HG03520 (cell line): ENCODE measurements at regions not wholly inside any gene's neighbourhood (a gene's known extent, or its start where the extent isn't known, plus 50 kb on each side); places are given as distances from the start of the nearest gene placed in this dataset.
"Not testable (repeated sequence)": the region's sequence is repeated elsewhere in the genome, so short reads cannot be mapped to it uniquely, and the experiment has no call there.

ENCODE experiments used
- ATAC-seq: cut with Tn5 transposase; IDR thresholded peaks from one replicate; pipeline ENCODE4 v1.9.1; 2021; ENCODE audit warnings: mild to moderate bottlenecking, moderate library complexity; ENCODE audit not compliant: unreplicated experiment

DNA sequence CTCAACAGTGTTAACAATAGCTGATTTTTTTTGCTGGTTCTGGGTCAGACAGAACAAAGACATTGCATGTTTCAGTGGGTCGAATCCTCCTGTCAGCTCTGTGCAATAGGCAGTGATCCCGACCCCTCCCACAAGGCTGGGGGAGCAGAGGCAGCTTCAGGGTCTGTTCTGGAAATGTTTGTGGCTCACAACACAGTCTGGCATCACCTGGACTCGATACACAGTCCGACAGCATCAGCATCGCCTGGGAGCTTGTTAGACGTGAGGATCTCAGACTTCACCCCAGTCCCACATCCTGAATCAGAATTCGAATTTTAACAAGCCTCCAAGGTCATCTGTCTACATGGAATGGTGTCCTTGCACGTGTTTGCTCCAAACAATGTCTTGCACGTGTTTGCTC lies 384.7 kb downstream of the IRX2 start:
- no peak for ATAC-seq

- no peak for ATAC-seq
Measured at GRCh38 chr5:2357309-2357708, 394.2 kb downstream of the IRX2 start.

DNA sequence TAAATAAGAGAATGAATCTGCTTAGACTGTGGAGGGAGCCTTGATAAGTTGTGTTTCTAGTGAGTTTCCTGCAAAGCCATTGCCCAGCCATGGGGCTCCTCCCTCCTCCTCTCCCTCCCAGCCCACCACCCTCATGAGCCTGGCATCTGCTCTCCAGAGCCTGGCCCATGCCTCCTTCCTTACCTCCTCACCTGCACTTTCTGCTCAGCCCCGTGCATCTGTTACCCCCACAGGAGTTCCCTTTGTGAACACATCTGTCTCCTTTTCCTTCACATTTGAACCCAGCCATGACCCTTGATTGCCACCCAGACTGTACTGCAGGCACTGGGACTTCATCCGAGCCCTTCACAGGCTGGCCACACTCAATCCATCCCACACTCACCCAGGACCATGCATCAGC lies 395.6 kb downstream of the IRX2 start:
- ATAC-seq, result no peak

GRCh38 chr5:2353871-2354440 lies 397.5 kb downstream of the IRX2 start:
- no peak for ATAC-seq

- no peak for ATAC-seq
Measured at GRCh38 chr5:2353211-2353610, 398.3 kb downstream of the IRX2 start.

GRCh38 chr5:2352101-2352861 lies 399.2 kb downstream of the IRX2 start:
- no peak for ATAC-seq

DNA sequence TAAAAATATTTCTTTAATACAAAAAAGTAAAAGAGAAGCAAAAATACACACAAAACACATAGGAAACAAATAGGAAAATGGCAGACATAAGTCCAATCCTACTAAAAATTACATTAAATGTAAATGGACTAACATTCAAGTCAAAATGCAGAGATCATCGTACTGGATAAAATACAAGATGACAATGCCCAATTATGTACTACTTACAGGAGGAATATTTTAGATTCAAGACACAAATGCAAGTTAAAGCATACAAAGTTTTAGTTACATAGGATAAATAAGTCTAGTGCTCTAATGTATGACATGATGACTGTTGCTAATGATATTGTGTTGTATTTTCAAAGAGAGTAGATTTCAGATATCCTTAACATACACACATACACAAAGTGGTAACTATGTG lies 401.7 kb downstream of the IRX2 start:
- not testable (repeated sequence) for ATAC-seq

- no peak for ATAC-seq
Measured at GRCh38 chr5:2338686-2339085, 412.8 kb downstream of the IRX2 start.

- ATAC-seq, result no peak
Measured at GRCh38 chr5:2335733-2336515, 415.6 kb downstream of the IRX2 start.

GRCh38 chr5:2335125-2335732 lies 416.2 kb downstream of the IRX2 start:
- no peak for ATAC-seq

DNA sequence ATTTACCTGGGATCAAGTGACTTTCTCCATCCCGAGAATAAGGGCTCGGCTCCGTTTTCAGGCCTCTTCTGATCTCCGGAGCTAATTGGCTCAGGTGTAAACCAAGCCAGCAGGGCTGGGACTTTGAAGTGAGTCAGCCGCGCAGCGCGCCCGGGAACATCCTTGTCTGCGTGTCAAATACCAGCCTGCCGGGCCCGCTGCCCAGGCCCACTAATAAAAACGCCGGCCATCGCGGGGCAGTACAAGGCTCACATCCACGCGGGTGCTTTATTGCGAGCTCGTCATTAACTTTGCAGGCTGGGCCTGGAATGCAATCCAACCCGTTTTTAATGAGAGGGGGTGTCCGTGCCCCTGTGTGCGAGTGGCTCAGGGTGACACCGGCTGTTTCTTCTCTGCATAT lies 416.8 kb downstream of the IRX2 start:
- ATAC-seq, result no peak

GRCh38 chr5:2333291-2333690 lies 418.2 kb downstream of the IRX2 start:
- ATAC-seq, result no peak

GRCh38 chr5:2332521-2332920 lies 419.0 kb downstream of the IRX2 start:
- ATAC-seq, result no peak

DNA sequence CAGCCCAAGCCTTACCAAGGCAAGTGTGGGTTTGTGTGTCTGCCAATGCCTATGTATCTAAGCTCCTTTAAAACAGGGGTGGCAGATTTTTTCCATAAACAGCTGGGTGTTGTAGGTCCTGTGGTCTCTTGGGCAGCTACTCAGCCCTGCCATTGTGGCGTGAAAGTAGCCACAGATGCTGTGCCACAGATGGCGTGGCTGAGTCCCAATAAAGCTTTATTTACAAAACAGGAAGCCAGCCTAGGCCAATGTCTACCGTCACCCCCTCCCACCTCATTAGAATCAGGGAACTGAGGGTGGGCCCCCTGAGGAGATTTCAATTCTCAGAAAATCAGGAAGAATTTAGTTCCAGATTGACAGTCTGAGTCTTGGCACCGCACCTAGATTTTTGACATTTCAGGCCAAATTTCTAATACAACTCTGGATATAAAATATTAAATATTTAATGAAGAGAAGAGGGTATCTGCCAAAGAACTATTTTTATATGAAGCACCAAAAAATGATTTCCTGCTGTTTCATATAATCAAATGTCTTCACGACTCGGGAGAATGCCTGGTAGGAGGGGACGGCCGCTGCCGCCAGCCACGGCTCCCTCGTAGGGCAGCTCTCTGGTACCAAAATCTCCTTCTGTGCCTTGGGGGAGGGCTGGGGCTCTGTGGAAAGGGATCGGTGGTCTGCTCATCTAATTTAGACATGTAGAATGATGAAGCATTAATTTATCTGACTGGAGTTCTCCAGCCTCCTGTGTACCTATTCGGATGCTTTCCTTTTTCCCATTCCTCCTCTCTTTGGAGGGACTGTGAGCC lies 420.9 kb downstream of the IRX2 start:
- ATAC-seq, result no peak

DNA sequence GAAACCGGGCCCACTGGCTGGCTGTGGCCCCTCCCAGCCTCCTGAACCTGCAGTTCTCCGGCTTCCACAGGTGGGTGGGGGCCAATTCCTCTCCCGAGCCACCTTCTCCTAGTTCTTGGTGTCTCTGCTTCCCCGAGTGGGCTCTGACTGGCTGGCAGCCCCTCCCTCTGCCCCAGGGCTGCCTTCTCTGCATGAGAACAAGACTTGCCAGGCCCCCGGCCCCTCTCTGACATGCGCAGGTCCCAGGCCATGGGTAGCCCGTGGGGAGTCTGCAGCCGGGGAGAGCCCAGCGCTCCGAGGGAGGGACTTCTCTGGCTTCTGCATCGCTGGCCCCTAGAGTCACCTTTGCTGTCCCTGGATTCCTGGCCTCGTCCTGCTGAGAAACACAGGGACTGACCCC lies 421.7 kb downstream of the IRX2 start:
- no peak for ATAC-seq

DNA sequence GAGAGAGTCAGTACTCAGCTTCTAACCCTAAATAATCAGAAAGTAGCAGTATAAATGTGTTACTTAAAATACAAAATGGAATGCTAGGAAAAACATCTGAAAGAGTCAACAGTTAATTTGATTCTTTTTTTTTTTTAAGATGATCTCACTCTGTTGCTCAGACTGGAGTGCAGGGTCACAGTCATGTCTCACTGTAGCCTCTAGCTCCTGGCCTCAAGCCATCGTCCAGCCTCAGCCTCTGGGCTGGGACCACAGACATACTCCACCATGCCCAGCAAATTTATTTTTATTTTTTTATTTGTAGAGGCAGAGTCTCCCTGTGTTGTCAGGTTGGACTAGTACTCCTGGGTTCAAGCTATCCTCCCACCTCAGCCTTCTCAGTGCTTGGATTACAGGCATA lies 424.9 kb downstream of the IRX2 start:
- ATAC-seq, result no peak

DNA sequence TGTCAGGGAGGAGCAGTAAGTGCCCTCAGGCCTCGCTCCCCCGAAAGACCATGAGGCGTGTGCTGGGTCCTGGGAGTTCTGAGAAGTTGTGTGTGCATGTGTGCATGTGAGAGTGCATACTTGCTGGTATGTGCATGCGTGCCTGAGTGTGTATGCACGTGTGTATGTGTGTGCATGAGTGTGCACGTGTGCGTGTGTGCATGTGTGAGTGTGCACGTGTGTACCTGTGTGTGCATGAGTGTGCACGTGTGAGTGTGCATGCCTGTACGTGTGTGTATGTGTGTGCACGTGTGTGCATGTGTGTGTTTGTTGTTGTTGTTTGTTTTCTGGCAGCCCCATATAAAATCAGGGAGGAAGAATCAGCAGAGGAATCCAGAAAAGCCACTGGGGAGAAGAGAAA lies 426.7 kb downstream of the IRX2 start:
- no peak for ATAC-seq

- no peak for ATAC-seq
Measured at GRCh38 chr5:2320611-2321010, 430.9 kb downstream of the IRX2 start.

DNA sequence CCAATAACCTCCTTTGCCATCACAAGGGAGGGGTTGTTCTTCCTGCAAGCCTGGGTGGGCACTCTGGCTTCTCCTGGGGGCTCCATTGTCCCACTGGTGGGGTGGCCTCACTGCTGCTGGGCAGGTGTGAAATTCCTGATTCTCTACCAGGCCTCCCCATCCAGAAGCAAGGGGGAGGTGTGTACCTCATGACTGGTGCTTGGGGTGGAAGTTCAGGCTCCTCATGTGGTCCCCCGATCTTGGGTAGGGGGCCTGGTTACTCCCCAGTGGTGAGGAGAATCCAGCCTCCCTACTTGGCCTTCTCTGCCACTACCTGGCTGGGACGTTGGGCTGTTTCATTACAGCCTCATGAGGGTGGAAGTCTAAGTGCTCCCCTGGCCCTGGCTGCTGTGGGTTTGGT lies 433.9 kb downstream of the IRX2 start:
- ATAC-seq, result no peak

DNA sequence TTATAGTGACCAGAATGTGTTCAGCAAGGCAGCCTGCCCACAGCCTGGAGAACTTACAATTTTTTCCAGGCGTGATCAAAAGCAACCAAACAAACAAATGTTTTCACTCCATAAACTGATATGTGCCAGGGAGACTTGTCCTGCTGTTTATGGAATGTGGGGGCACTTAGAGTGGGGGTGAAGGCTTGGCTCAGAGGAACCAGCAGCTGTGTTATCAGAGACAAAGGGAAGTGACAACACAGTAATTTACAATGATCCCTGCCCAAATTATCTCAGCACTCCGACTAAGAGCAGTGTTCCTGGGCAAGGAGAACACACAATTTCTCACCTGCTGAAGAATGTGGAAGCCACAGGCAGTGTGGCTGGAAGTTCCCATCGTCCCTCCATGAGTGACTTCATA lies 429.1 kb upstream of the IRX4 start:
- ATAC-seq, result no peak

- ATAC-seq, result no peak
Measured at GRCh38 chr5:2310946-2311345, 428.2 kb upstream of the IRX4 start.
